HepG2 (cell line): ENCODE measurements at regions not wholly inside any gene's neighbourhood (a gene's known extent, or its start where the extent isn't known, plus 50 kb on each side); places are given as distances from the start of the nearest gene placed in this dataset.

ENCODE experiments used
- ATAC-seq: fragments of 200-7000 bp; cut with Tn5 transposase; 3 replicates; pipeline ENCODE4 v1.9.1; 2020; ENCODE audit warnings: mild to moderate bottlenecking, moderate library complexity
- BruUV-seq: library from RNA; stranded (reverse); fragments of 400-500 nt; replicated peaks from 2 replicates; lab custom pipeline; 2021; lab: Mats Ljungman, UMichigan
- CTCF ChIA-PET: fragments of 300-600 bp; formaldehyde crosslinking; extraction: SDS; loops from one replicate; lab custom pipeline; 2021; ENCODE audit warnings: low total read pairs, inconsistent platforms, low intra/inter-chr PET ratio; lab: Yijun Ruan, JAX
- POLR2A ChIA-PET: fragments of 350-600 bp; sonication (Branson Sonifier 250); formaldehyde crosslinking; loops from one replicate; lab custom pipeline; 2020; ENCODE audit warnings: antibody characterized with exemption, inconsistent platforms; lab: Yijun Ruan, JAX
- DNase-seq: peaks from one replicate; pipeline ENCODE4 v3.0.0-alpha.2; 2015; ENCODE audit warnings: low spot score
- FAIRE-seq: peaks from 3 replicates; lab custom pipeline; 2011; peaks lifted over from hg19 to GRCh38; lab: Jason Lieb, UNC
- H2AFZ ChIP-seq: one replicate; pipeline ENCODE4 v1.6.1; 2011; ENCODE audit warnings: low read length, inconsistent platforms
- H3K27ac ChIP-seq: fragments of 300-600 bp; 3 replicates; pipeline ENCODE4 v1.8.0; 2011; ENCODE audit warnings: mixed run types, mild to moderate bottlenecking, mixed read lengths, low read length, inconsistent platforms; ENCODE audit not compliant: insufficient read depth; ENCODE audit errors: extremely low read length
- H3K27me3 ChIP-seq, 2 experiments: fragments of 200-600 bp in 1 of 2; 2 replicates in 1 of 2; 3 replicates in 1 of 2; pipeline versions ENCODE4 v1.6.0 to v1.8.0; 2011; ENCODE audit warnings: low read length in 2 of 2, mild to moderate bottlenecking in 2 of 2, moderate library complexity in 2 of 2, inconsistent platforms in 1 of 2; ENCODE audit not compliant: insufficient read depth in 2 of 2, control insufficient read depth in 1 of 2
- H3K36me3 ChIP-seq, 2 experiments: fragments of 200-600 bp in 1 of 2; replicated peaks in 1 of 2; 2 replicates in 1 of 2; 3 replicates in 1 of 2; pipeline versions ENCODE4 v1.5.1 to v1.8.0; 2011; ENCODE audit warnings: low read length in 2 of 2, inconsistent platforms in 1 of 2; ENCODE audit not compliant: insufficient read depth in 2 of 2, control insufficient read depth in 1 of 2
- H3K4me1 ChIP-seq: 2 replicates; pipeline ENCODE4 v1.5.1; 2012; ENCODE audit warnings: low read length, inconsistent platforms; ENCODE audit not compliant: insufficient read depth
- H3K4me2 ChIP-seq: 2 replicates; pipeline ENCODE4 v1.6.0; 2011; ENCODE audit warnings: low read depth, low read length, inconsistent platforms
- H3K4me3 ChIP-seq, 3 experiments: fragments of 200-600 bp in 1 of 3; sonication (generic), shearing (Covaris generic) in 1 of 3; replicated peaks in 1 of 3; 2 replicates each; pipeline ENCODE4 v1.5.1; 2011 to 2016; ENCODE audit warnings: low read length in 3 of 3, inconsistent platforms in 2 of 3, low read depth in 2 of 3, mild to moderate bottlenecking in 2 of 3, control low read depth in 1 of 3, mixed read lengths in 1 of 3; ENCODE audit not compliant: insufficient read depth in 1 of 3
- H3K79me2 ChIP-seq: one replicate; pipeline ENCODE4 v1.6.1; 2011; ENCODE audit warnings: low read length, inconsistent platforms; ENCODE audit not compliant: insufficient read depth
- H3K9ac ChIP-seq: 2 replicates; pipeline ENCODE4 v1.6.0; 2011; ENCODE audit warnings: mild to moderate bottlenecking, low read depth, low read length, inconsistent platforms; ENCODE audit not compliant: insufficient read depth
- H3K9me3 ChIP-seq: 2 replicates; pipeline ENCODE4 v1.5.1; 2012; ENCODE audit warnings: mild to moderate bottlenecking, low read length
- H4K20me1 ChIP-seq: 2 replicates; pipeline ENCODE4 v1.6.0; 2011; ENCODE audit warnings: inconsistent platforms, mild to moderate bottlenecking, low read length, moderate library complexity; ENCODE audit not compliant: insufficient read depth
- ASH2L ChIP-seq: fragments of 300-600, 200-600 bp; sonication (generic); IDR thresholded peaks from 2 replicates; pipeline ENCODE4 v1.7.0; 2017; ENCODE audit warnings: low read depth, mild to moderate bottlenecking, moderate library complexity, mixed read lengths, low read length; ENCODE audit not compliant: insufficient read length
- ATRX ChIP-seq: sonication (generic); formaldehyde crosslinking; IDR thresholded peaks from 2 replicates; pipeline ENCODE4 v1.4.0; 2020; ENCODE audit warnings: missing genetic modification reagents, borderline replicate concordance
- CENPT ChIP-seq: sonication (generic); formaldehyde crosslinking; IDR thresholded peaks from 2 replicates; pipeline ENCODE4 v1.8.0; 2022; ENCODE audit warnings: low read depth, mild to moderate bottlenecking, moderate library complexity, missing genetic modification reagents
- CREBL2 ChIP-seq: sonication (generic); formaldehyde crosslinking; IDR thresholded peaks from 2 replicates; pipeline ENCODE4 v1.8.1; 2023; ENCODE audit warnings: missing genetic modification reagents, mild to moderate bottlenecking, borderline replicate concordance
- DR1 ChIP-seq: sonication (generic); formaldehyde crosslinking; IDR thresholded peaks from 2 replicates; pipeline ENCODE4 v1.8.0; 2021; ENCODE audit warnings: mild to moderate bottlenecking, missing genetic modification reagents, inconsistent platforms
- HCFC1 ChIP-seq: fragments of 150-350 bp; IDR thresholded peaks from 2 replicates; pipeline ENCODE4 v1.6.1; 2014; ENCODE audit warnings: low read depth, low read length
- JARID2 ChIP-seq: sonication (generic); formaldehyde crosslinking; IDR thresholded peaks from 2 replicates; pipeline ENCODE4 v1.8.1; 2023; ENCODE audit warnings: missing genetic modification reagents, inconsistent platforms; ENCODE audit not compliant: insufficient replicate concordance
- KDM6A ChIP-seq: IDR thresholded peaks from 2 replicates; pipeline ENCODE4 v1.6.1; 2016; ENCODE audit warnings: low read depth
- POLR2A ChIP-seq, 2 experiments: IDR thresholded peaks; 2 replicates each; pipeline ENCODE4 v1.6.1; 2011; ENCODE audit warnings: low read depth in 2 of 2, low read length in 2 of 2, mild to moderate bottlenecking in 1 of 2, moderate library complexity in 1 of 2; ENCODE audit not compliant: insufficient read depth in 1 of 2
- PRDM4 ChIP-seq: sonication (generic); formaldehyde crosslinking; IDR thresholded peaks from 2 replicates; pipeline ENCODE4 v1.9.0; 2021; ENCODE audit warnings: missing genetic modification reagents, borderline replicate concordance
- SIX4 ChIP-seq: sonication (generic); formaldehyde crosslinking; IDR thresholded peaks from 2 replicates; pipeline ENCODE4 v1.4.0; 2020; ENCODE audit warnings: missing genetic modification reagents
- SMAD1 ChIP-seq: sonication (generic); formaldehyde crosslinking; IDR thresholded peaks from 2 replicates; pipeline ENCODE4 v1.4.0; 2020; ENCODE audit warnings: missing genetic modification reagents, low read depth, mild to moderate bottlenecking, borderline replicate concordance
- TBX3 ChIP-seq: fragments of 450-650 bp; IDR thresholded peaks from 2 replicates; pipeline ENCODE4 v1.6.1; 2017; ENCODE audit warnings: antibody characterized with exemption, mild to moderate bottlenecking, inconsistent platforms, borderline replicate concordance
- ZBTB14 ChIP-seq: sonication (generic); formaldehyde crosslinking; IDR thresholded peaks from 2 replicates; pipeline ENCODE4 v1.4.0; 2020; ENCODE audit warnings: missing genetic modification reagents
- ZFP91 ChIP-seq: sonication (generic); formaldehyde crosslinking; IDR thresholded peaks from 2 replicates; pipeline ENCODE4 v1.9.0; 2022; ENCODE audit warnings: missing genetic modification reagents, mild to moderate bottlenecking, borderline replicate concordance
- ZNF678 ChIP-seq: sonication (generic); formaldehyde crosslinking; IDR thresholded peaks from 2 replicates; pipeline ENCODE4 v1.4.0; 2020; ENCODE audit warnings: mild to moderate bottlenecking, missing genetic modification reagents
- ZNF747 ChIP-seq: sonication (generic); formaldehyde crosslinking; IDR thresholded peaks from 2 replicates; pipeline ENCODE4 v1.8.1; 2023; ENCODE audit warnings: missing genetic modification reagents, mild to moderate bottlenecking, borderline replicate concordance
- ZNF891 ChIP-seq: sonication (generic); formaldehyde crosslinking; IDR thresholded peaks from 2 replicates; pipeline ENCODE4 v1.5.0; 2020; ENCODE audit warnings: mild to moderate bottlenecking, missing genetic modification reagents
- WGBS: methylation state at CpG from one replicate; pipeline ENCODE4 v1.1.6; 2017; ENCODE audit warnings: low lambda C conversion rate; 5-methylcytosine and 5-hydroxymethylcytosine counted together
- in situ Hi-C: cut with HindIII; loops from 2 replicates; pipeline ENCODE4 v1.10.0; 2017; ENCODE audit warnings: low pct_unique_long_range_greater_than_20kb; ENCODE audit not compliant: extremely low pct_ligation_motif_present
- intact Hi-C: fragments of 100-400 bp; cut with micrococcal nuclease; formaldehyde crosslinking; loops from one replicate; pipeline ENCODE4 v1.10.0; 2022; ENCODE audit not compliant: unreplicated experiment

- TF ChIP-seq ZBTB14 (CRISPR knock-in tag) (no peak), ZNF747 (CRISPR knock-in tag) (no peak), KDM6A (CRISPR knock-in tag) (no peak), CREBL2 (CRISPR knock-in tag) (no peak), ATRX (CRISPR knock-in tag) (no peak)
- TF ChIP-seq, all 625 proteins: peak for 0
These were observed 53.0 kb downstream of the HELT start (continued) for GRCh38 chr4:185071236-185071811.

- ATAC-seq (no peak), DNase-seq (no peak), FAIRE-seq (no peak)
- no peaks in the 10 kb centered on the region for H3K4me1 ChIP-seq
- CTCF ChIA-PET = no interaction called here
- 22% methylated on average over 6 of the region's 6 CpGs for WGBS
- intact Hi-C loops (loop anchor here (10.0 kb wide), 1 partner anchor 135 kb away; no protein-coding TSS in a partner anchor), in situ Hi-C loops (no loop called here)
- POLR2A ChIA-PET = no interaction called here
- H3K27me3 ChIP-seq = 0 out of 5 replicates have a peak, but pooled peaks cover 0 to 12% of the 10 kb centered on the region in 2 experiments
- no peak overlapping the region for H3K9ac ChIP-seq
- H3K36me3 ChIP-seq = no peaks in the 10 kb centered on the region
- H4K20me1 ChIP-seq = no peaks in the 10 kb centered on the region
- H3K4me3 ChIP-seq = no peak overlapping the region
- no peak overlapping the region for H3K4me2 ChIP-seq
- no peaks in the 10 kb centered on the region for H3K9me3 ChIP-seq
- BruUV-seq = no TSS peak
- no peaks in the 10 kb centered on the region for H3K79me2 ChIP-seq
- H3K27ac ChIP-seq = no peak overlapping the region
- H2AFZ ChIP-seq = no peak overlapping the region
- TF ChIP-seq JARID2 = no peak
- TF ChIP-seq ZNF678 (CRISPR knock-in tag) = no peak
- no peak for TF ChIP-seq CENPT (CRISPR knock-in tag)
- no peak for TF ChIP-seq POLR2A (IDR thresholded peaks at IDR 0.05; ENCODE audit: insufficient read depth in 1 of 2, low read depth in 2 of 2, low read length in 2 of 2)
- TF ChIP-seq TBX3 = no peak
- TF ChIP-seq ZNF891 (CRISPR knock-in tag) = no peak
- TF ChIP-seq ASH2L = no peak
- no peak for TF ChIP-seq HCFC1
- no peak for TF ChIP-seq ZFP91 (CRISPR knock-in tag)
- TF ChIP-seq PRDM4 (CRISPR knock-in tag) = no peak
- TF ChIP-seq DR1 (CRISPR knock-in tag) = no peak
- no peak for TF ChIP-seq SMAD1
- TF ChIP-seq SIX4 = no peak
These were observed 61.1 kb downstream of the HELT start for GRCh38 chr4:185079271-185079905.
